ENCODE measurements at regions not wholly inside any gene's neighbourhood (a gene's known extent, or its start where the extent isn't known, plus 50 kb on each side); places are given as distances from the start of the nearest gene placed in this dataset.

GRCh38 chr1:78236716-78237115 is 190.9 kb downstream of the GIPC2 start:
- Mint-ChIP-seq H3K27me3 (ENCODE audit: low read depth in 3 of 3) (peaks cover 0 to 1% (median 0%) of the 10 kb centered on the region in 3 donors), H3K27ac (no peak overlapping the region), H3K36me3 (no peaks in the 10 kb centered on the region), H3K9me3 (peaks cover 0 to 12% (median 5%) of the 10 kb centered on the region in 7 donors), H3K4me3 (no peak overlapping the region), H3K4me1 (no peaks in the 10 kb centered on the region)
- Histone ChIP-seq H3K36me3 (replicated peaks in 1 of 2; ENCODE audit: control insufficient read depth in 1 of 2, insufficient read depth in 2 of 2, low read length in 2 of 2) (no peaks in the 10 kb centered on the region), H3K9me3 (replicated peaks in 1 of 2; ENCODE audit: control insufficient read depth in 1 of 2, insufficient read depth in 1 of 2, low read length in 2 of 2) (peaks cover 6 to 7% of the 10 kb centered on the region in 2 donors), H3K4me1 (ENCODE audit: control insufficient read depth in 1 of 2, insufficient read depth in 2 of 2, low read length in 2 of 2) (no peaks in the 10 kb centered on the region), H3K9ac (ENCODE audit: insufficient read depth, low read length, poor library complexity, severe bottlenecking) (no peak overlapping the region), H3K27me3 (ENCODE audit: control insufficient read depth in 2 of 2, insufficient read depth in 2 of 2, low read length in 2 of 2) (no peaks in the 10 kb centered on the region), H3K4me2 (replicated peaks; ENCODE audit: extremely low read depth, low read length, poor library complexity, severe bottlenecking) (no peak overlapping the region), H3K79me2 (ENCODE audit: insufficient read depth, low read length) (no peaks in the 10 kb centered on the region), H4K20me1 (ENCODE audit: insufficient read depth, low read length) (no peaks in the 10 kb centered on the region), H2AFZ (ENCODE audit: insufficient read depth, low read depth, low read length, poor library complexity, severe bottlenecking) (no peak overlapping the region), H3K27ac (ENCODE audit: low read depth in 1 of 2, low read length in 2 of 2) (no peak overlapping the region), H3K4me3 (replicated peaks in 1 of 3; ENCODE audit: low read depth in 2 of 3, low read length in 3 of 3) (no peak overlapping the region)
- TF ChIP-seq, protein P1, sequence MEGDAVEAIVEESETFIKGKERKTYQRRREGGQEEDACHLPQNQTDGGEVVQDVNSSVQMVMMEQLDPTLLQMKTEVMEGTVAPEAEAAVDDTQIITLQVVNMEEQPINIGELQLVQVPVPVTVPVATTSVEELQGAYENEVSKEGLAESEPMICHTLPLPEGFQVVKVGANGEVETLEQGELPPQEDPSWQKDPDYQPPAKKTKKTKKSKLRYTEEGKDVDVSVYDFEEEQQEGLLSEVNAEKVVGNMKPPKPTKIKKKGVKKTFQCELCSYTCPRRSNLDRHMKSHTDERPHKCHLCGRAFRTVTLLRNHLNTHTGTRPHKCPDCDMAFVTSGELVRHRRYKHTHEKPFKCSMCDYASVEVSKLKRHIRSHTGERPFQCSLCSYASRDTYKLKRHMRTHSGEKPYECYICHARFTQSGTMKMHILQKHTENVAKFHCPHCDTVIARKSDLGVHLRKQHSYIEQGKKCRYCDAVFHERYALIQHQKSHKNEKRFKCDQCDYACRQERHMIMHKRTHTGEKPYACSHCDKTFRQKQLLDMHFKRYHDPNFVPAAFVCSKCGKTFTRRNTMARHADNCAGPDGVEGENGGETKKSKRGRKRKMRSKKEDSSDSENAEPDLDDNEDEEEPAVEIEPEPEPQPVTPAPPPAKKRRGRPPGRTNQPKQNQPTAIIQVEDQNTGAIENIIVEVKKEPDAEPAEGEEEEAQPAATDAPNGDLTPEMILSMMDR (IDR thresholded peaks at IDR 0.05), result no peak
- WGBS (ENCODE audit: insufficient coverage), result no CpG with 5 or more reads among the region's 1 CpG
- no peak for DNase-seq
- intact Hi-C loops (cut with micrococcal nuclease), result no loop called here

- Histone ChIP-seq H3K27ac (ENCODE audit: low read depth in 1 of 2, low read length in 2 of 2) (no peak overlapping the region), H3K4me1 (ENCODE audit: control insufficient read depth in 1 of 2, insufficient read depth in 2 of 2, low read length in 2 of 2) (no peaks in the 10 kb centered on the region), H3K27me3 (ENCODE audit: control insufficient read depth in 2 of 2, insufficient read depth in 2 of 2, low read length in 2 of 2) (no peaks in the 10 kb centered on the region), H3K9me3 (replicated peaks in 1 of 2; ENCODE audit: control insufficient read depth in 1 of 2, insufficient read depth in 1 of 2, low read length in 2 of 2) (peaks cover 6 to 7% of the 10 kb centered on the region in 2 donors), H3K9ac (ENCODE audit: insufficient read depth, low read length, poor library complexity, severe bottlenecking) (no peak overlapping the region), H3K36me3 (replicated peaks in 1 of 2; ENCODE audit: control insufficient read depth in 1 of 2, insufficient read depth in 2 of 2, low read length in 2 of 2) (no peaks in the 10 kb centered on the region), H3K4me3 (replicated peaks in 1 of 3; ENCODE audit: low read depth in 2 of 3, low read length in 3 of 3) (no peak overlapping the region), H2AFZ (ENCODE audit: insufficient read depth, low read depth, low read length, poor library complexity, severe bottlenecking) (no peak overlapping the region), H3K79me2 (ENCODE audit: insufficient read depth, low read length) (no peaks in the 10 kb centered on the region), H3K4me2 (replicated peaks; ENCODE audit: extremely low read depth, low read length, poor library complexity, severe bottlenecking) (no peak overlapping the region), H4K20me1 (ENCODE audit: insufficient read depth, low read length) (no peaks in the 10 kb centered on the region)
- DNase-seq, result no peak
- H3K4me1 Mint-ChIP-seq, result no peaks in the 10 kb centered on the region
- TF ChIP-seq, protein P1 (IDR thresholded peaks at IDR 0.05), result no peak
- H3K27ac Mint-ChIP-seq, result no peak overlapping the region
- H3K36me3 Mint-ChIP-seq, result no peaks in the 10 kb centered on the region
- no peak overlapping the region for H3K4me3 Mint-ChIP-seq
- H3K27me3 Mint-ChIP-seq (ENCODE audit: low read depth in 3 of 3), result peaks cover 0 to 3% (median 0%) of the 10 kb centered on the region in 3 donors
- peaks cover 0 to 12% (median 5%) of the 10 kb centered on the region in 7 donors for H3K9me3 Mint-ChIP-seq
- WGBS (ENCODE audit: insufficient coverage), result 57% methylated on average over 1 of the region's 4 CpGs
- intact Hi-C loops (cut with micrococcal nuclease), result no loop called here
Observed at GRCh38 chr1:78237364-78237916, 191.7 kb downstream of the GIPC2 start.

Measured in CD14-positive monocyte (primary cell).